K562 (cell line): ENCODE measurements at regions not wholly inside any gene's neighbourhood (a gene's known extent, or its start where the extent isn't known, plus 50 kb on each side); places are given as distances from the start of the nearest gene placed in this dataset.

ENCODE experiments used
- ATAC-seq: fragments of 200-7000 bp; cut with Tn5 transposase; 3 replicates; pipeline ENCODE4 v1.9.1; 2020; ENCODE audit warnings: moderate library complexity
- BruUV-seq: library from RNA; stranded (reverse); fragments of 400-500 nt; replicated peaks from 2 replicates; lab custom pipeline; 2021; lab: Mats Ljungman, UMichigan
- CTCF ChIA-PET: fragments of 300-600 bp; formaldehyde crosslinking; extraction: SDS; loops from one replicate; lab custom pipeline; 2021; ENCODE audit warnings: low intra/inter-chr PET ratio; lab: Yijun Ruan, JAX
- POLR2A ChIA-PET: fragments of 300-600, 350-650 bp; sonication (Branson Sonifier 250); formaldehyde crosslinking; extraction: SDS; loops from one replicate; lab custom pipeline; 2021; ENCODE audit warnings: antibody characterized with exemption, inconsistent platforms; lab: Yijun Ruan, JAX
- DNase-seq, 4 experiments: peaks; one replicate each; pipeline versions ENCODE4 v3.0.0 to v3.0.0-alpha.2; 2011 to 2018; ENCODE audit warnings: low spot score in 3 of 4, mixed read lengths in 3 of 4; ENCODE audit errors: extremely low read depth in 1 of 4
- FAIRE-seq: peaks from 2 replicates; lab custom pipeline; 2011; peaks lifted over from hg19 to GRCh38; lab: Jason Lieb, UNC
- H2AFZ ChIP-seq: 2 replicates; pipeline ENCODE4 v1.6.0; 2011; ENCODE audit warnings: low read depth, low read length, control low read depth, inconsistent platforms
- H3K27ac ChIP-seq: fragments of 200-600 bp; 3 replicates; pipeline ENCODE4 v1.8.0; 2011; ENCODE audit warnings: low read depth, mild to moderate bottlenecking, control low read depth, inconsistent platforms, low read length, moderate library complexity, mixed read lengths; ENCODE audit errors: extremely low read depth
- H3K27me3 ChIP-seq, 2 experiments: fragments of 300-600 bp in 1 of 2; 2 replicates in 1 of 2; 3 replicates in 1 of 2; pipeline versions ENCODE4 v1.6.0 to v1.8.0; 2011; ENCODE audit warnings: inconsistent platforms in 2 of 2, low read length in 2 of 2, mild to moderate bottlenecking in 1 of 2, mixed read lengths in 1 of 2, moderate library complexity in 1 of 2; ENCODE audit not compliant: control insufficient read depth in 2 of 2, insufficient read depth in 2 of 2
- H3K36me3 ChIP-seq: fragments of 300-600 bp; 3 replicates; pipeline ENCODE4 v1.8.0; 2011; ENCODE audit warnings: mild to moderate bottlenecking, low read length, inconsistent platforms; ENCODE audit not compliant: control insufficient read depth, insufficient read depth
- H3K4me1 ChIP-seq, 2 experiments: fragments of 200-600 bp in 1 of 2; replicated peaks in 1 of 2; 2 replicates in 1 of 2; 3 replicates in 1 of 2; pipeline versions ENCODE4 v1.5.1 to v1.8.0; 2011; ENCODE audit warnings: inconsistent platforms in 2 of 2, low read length in 2 of 2, mild to moderate bottlenecking in 1 of 2, mixed read lengths in 1 of 2, moderate library complexity in 1 of 2; ENCODE audit not compliant: control insufficient read depth in 2 of 2, insufficient read depth in 2 of 2
- H3K4me2 ChIP-seq: 2 replicates; pipeline ENCODE4 v1.6.1; 2011; ENCODE audit warnings: low read length, control low read depth, inconsistent platforms, mixed read lengths; ENCODE audit not compliant: insufficient read depth
- H3K4me3 ChIP-seq: fragments of 200-600 bp; sonication (generic), shearing (Covaris generic); 2 replicates; pipeline ENCODE4 v1.5.1; 2016; ENCODE audit warnings: control low read depth, inconsistent platforms
- H3K79me2 ChIP-seq: fragments of 200-600 bp; 3 replicates; pipeline ENCODE4 v1.8.0; 2011; ENCODE audit warnings: low read length, inconsistent platforms; ENCODE audit not compliant: control insufficient read depth, insufficient read depth
- H3K9ac ChIP-seq, 2 experiments: 2 replicates each; pipeline versions ENCODE4 v1.6.0 to v1.6.1; 2011; ENCODE audit warnings: low read depth in 2 of 2, low read length in 2 of 2, control low read depth in 1 of 2, inconsistent platforms in 1 of 2, mild to moderate bottlenecking in 1 of 2, mixed read lengths in 1 of 2; ENCODE audit not compliant: insufficient read depth in 1 of 2
- H3K9me1 ChIP-seq: one replicate; pipeline ENCODE4 v1.6.0; 2011; ENCODE audit warnings: inconsistent platforms, mild to moderate bottlenecking, low read length, moderate library complexity; ENCODE audit not compliant: control insufficient read depth, insufficient read depth
- H3K9me3 ChIP-seq: replicated peaks from 2 replicates; pipeline ENCODE4 v1.5.1; 2011; ENCODE audit warnings: low read depth, low read length, inconsistent platforms; ENCODE audit not compliant: control insufficient read depth, insufficient read depth
- H4K20me1 ChIP-seq: replicated peaks from 2 replicates; pipeline ENCODE4 v1.6.1; 2011; ENCODE audit warnings: low read length, inconsistent platforms, mixed read lengths; ENCODE audit not compliant: control insufficient read depth, insufficient read depth
- DNMT1 ChIP-seq: fragments of 450-650 bp; IDR thresholded peaks from 2 replicates; pipeline ENCODE4 v1.6.1; 2016; ENCODE audit warnings: antibody characterized with exemption, mild to moderate bottlenecking
- ELF1 ChIP-seq: fragments of 200-800 bp; sonication (Bioruptor generic); IDR thresholded peaks from 2 replicates; pipeline ENCODE4 v1.6.1; 2016; ENCODE audit warnings: missing genetic modification characterization, missing compliant biosample characterization
- FOXA1 ChIP-seq: fragments of 450-650 bp; IDR thresholded peaks from 2 replicates; pipeline ENCODE4 v1.6.1; 2016; ENCODE audit warnings: mild to moderate bottlenecking, borderline replicate concordance
- MAZ ChIP-seq, 2 experiments: fragments of 450-650 bp in 1 of 2; sonication (generic) in 1 of 2; formaldehyde crosslinking; IDR thresholded peaks in 1 of 2; conservative IDR thresholded peaks in 1 of 2; 2 replicates each; pipeline versions ENCODE4 v1.4.0 to v1.5.0; 2020; ENCODE audit warnings: mild to moderate bottlenecking in 1 of 2, missing genetic modification reagents in 1 of 2
- MEIS2 ChIP-seq: fragments of 450-650 bp; IDR thresholded peaks from 2 replicates; pipeline ENCODE4 v1.6.1; 2014; ENCODE audit warnings: mild to moderate bottlenecking; ENCODE audit not compliant: partially characterized antibody
- NR2C1 ChIP-seq, 2 experiments: fragments of 450-650 bp; IDR thresholded peaks; 2 replicates each; pipeline ENCODE4 v1.6.1; 2017; ENCODE audit warnings: mild to moderate bottlenecking in 2 of 2, antibody characterized with exemption in 1 of 2, inconsistent platforms in 1 of 2, missing compliant biosample characterization in 1 of 2, missing genetic modification characterization in 1 of 2
- NR4A1 ChIP-seq, 2 experiments: fragments of 250-450 bp in 1 of 2; fragments of 450-650 bp in 1 of 2; sonication (Bioruptor Pico) in 1 of 2; IDR thresholded peaks; 2 replicates each; pipeline versions ENCODE4 v1.4.0 to v1.6.1; 2016 to 2020; ENCODE audit warnings: mild to moderate bottlenecking in 2 of 2, missing compliant biosample characterization in 1 of 2, missing genetic modification characterization in 1 of 2, moderate library complexity in 1 of 2
- POLR3A ChIP-seq: IDR thresholded peaks from 2 replicates; pipeline ENCODE4 v1.6.1; 2011; ENCODE audit warnings: borderline replicate concordance, mild to moderate bottlenecking, moderate library complexity; ENCODE audit not compliant: insufficient read length, insufficient read depth; ENCODE audit errors: extremely low read depth
- PTBP1 ChIP-seq: fragments of 200-400 bp; formaldehyde crosslinking; IDR thresholded peaks from 2 replicates; pipeline ENCODE4 v1.6.1; 2017; ENCODE audit warnings: low read depth, low read length
- RNF2 ChIP-seq: sonication (generic); IDR thresholded peaks from 2 replicates; pipeline ENCODE4 v1.6.1; 2016
- TBP ChIP-seq: optimal IDR thresholded peaks from 2 replicates; pipeline ENCODE3; 2011; ENCODE audit warnings: low read depth, low read length, improper control_type of control experiment
- ZFP1 ChIP-seq: fragments of 450-650 bp; formaldehyde crosslinking; IDR thresholded peaks from 2 replicates; pipeline ENCODE4 v1.4.0; 2020; ENCODE audit warnings: mild to moderate bottlenecking, mixed read lengths
- ZNF121 ChIP-seq: sonication (generic); formaldehyde crosslinking; conservative IDR thresholded peaks from 2 replicates; pipeline ENCODE4 v1.8.0; 2022; ENCODE audit warnings: missing genetic modification reagents
- ZNF408 ChIP-seq: fragments of 250-450 bp; sonication (Bioruptor Pico); IDR thresholded peaks from 2 replicates; pipeline ENCODE4 v1.4.0; 2020; ENCODE audit warnings: low read depth, mild to moderate bottlenecking, moderate library complexity
- ZNF449 ChIP-seq: fragments of 250-450 bp; sonication (Bioruptor Pico); IDR thresholded peaks from 2 replicates; pipeline ENCODE4 v1.8.0; 2022; ENCODE audit warnings: moderate library complexity, mild to moderate bottlenecking, inconsistent platforms
- WGBS: fragments of 100-300 bp; shearing (Covaris generic); methylation state at CpG from one replicate; pipeline ENCODE4 v1.1.6; 2016; ENCODE audit warnings: low coverage, mixed read lengths; ENCODE audit not compliant: insufficient coverage; ENCODE audit errors: missing lambda C conversion rate; 5-methylcytosine and 5-hydroxymethylcytosine counted together
- in situ Hi-C: fragments of 300-500 bp; cut with MboI; formaldehyde crosslinking; loops from 4 replicates; pipeline ENCODE4 v1.15.0; 2018; ENCODE audit warnings: inconsistent platforms, mixed read lengths
- intact Hi-C: fragments of 100-400 bp; cut with micrococcal nuclease; formaldehyde crosslinking; loops from 2 replicates; pipeline ENCODE4 v1.14.2; 2022

GRCh38 chr3:184466413-184466960 is 86.6 kb downstream of the CHRD start:
- ATAC-seq (peak; percentile 71), DNase-seq (peak in 3 of 4 experiments; percentile 14 to 36 (median 18)), FAIRE-seq (peak; percentile 29)
- H3K4me2 ChIP-seq, result no peak overlapping the region
- no TSS peak for BruUV-seq
- POLR2A ChIA-PET, result interaction anchor here (0.6 to 1.4 kb wide), 5 partner anchors 9 to 271 kb away, joined by 3 to 5 read pairs (median 4); no protein-coding TSS in a partner anchor
- no peak overlapping the region for H3K27ac ChIP-seq
- no peak for TF ChIP-seq FOXA1
- TF ChIP-seq MEIS2, result peak; percentile 6
- peaks cover 5 to 43% of the 10 kb centered on the region in 2 experiments; a peak in 4 of 5 replicates for H3K27me3 ChIP-seq
- intact Hi-C loops (no loop called here), in situ Hi-C loops (loop anchor here (5.0 kb wide), 1 partner anchor 94 kb away; no protein-coding TSS in a partner anchor)
- no peaks in the 10 kb centered on the region for H4K20me1 ChIP-seq
- no peaks in the 10 kb centered on the region for H3K9me1 ChIP-seq
- H3K36me3 ChIP-seq, result no peaks in the 10 kb centered on the region
- CTCF ChIA-PET, result no interaction called here
- no peak overlapping the region for H3K4me3 ChIP-seq
- H3K4me1 ChIP-seq, result no peaks in the 10 kb centered on the region; a peak in 1 of 5 replicates
- H3K9ac ChIP-seq, result no peak overlapping the region; a peak in 1 of 4 replicates
- no peak overlapping the region for H2AFZ ChIP-seq
- no peaks in the 10 kb centered on the region for H3K9me3 ChIP-seq
- H3K79me2 ChIP-seq, result no peaks in the 10 kb centered on the region
- 3% methylated on average over 12 of the region's 12 CpGs for WGBS

DNA sequence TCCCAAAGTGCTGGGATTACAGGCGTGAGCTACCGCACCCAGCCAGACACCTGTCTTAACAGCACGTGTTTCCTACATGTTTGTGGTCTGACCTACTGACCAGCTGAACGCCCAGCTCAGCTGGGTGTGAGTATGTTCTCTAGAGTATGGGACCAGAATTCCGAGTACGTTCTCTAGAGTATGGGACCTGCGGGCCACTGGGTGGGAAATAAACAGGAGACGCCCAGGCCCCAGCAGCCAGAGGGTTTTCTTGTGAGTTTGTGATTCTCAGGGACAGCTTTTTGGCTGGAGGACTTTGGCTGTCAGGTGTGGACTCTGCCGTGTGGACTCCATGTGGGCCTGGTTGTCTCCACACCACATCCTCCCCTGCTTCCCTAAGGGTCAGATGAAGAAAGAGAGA is 87.3 kb downstream of the CHRD start:
- peak overlapping the region in 1 of 2 experiments; percentile 39; a peak in 1 of 4 replicates for H3K9ac ChIP-seq
- ChIA-PET POLR2A (no interaction called here), CTCF (no interaction called here)
- no peak overlapping the region for H3K4me3 ChIP-seq
- no peaks in the 10 kb centered on the region for H3K9me3 ChIP-seq
- no peak overlapping the region for H2AFZ ChIP-seq
- H3K79me2 ChIP-seq, result no peaks in the 10 kb centered on the region
- no peaks in the 10 kb centered on the region; a peak in 1 of 5 replicates for H3K4me1 ChIP-seq
- H4K20me1 ChIP-seq, result no peaks in the 10 kb centered on the region
- FAIRE-seq (no peak), ATAC-seq (no peak), DNase-seq (no peak)
- intact Hi-C loops, result no loop called here
- H3K4me2 ChIP-seq, result no peak overlapping the region
- in situ Hi-C loops, result loop anchor here (5.0 kb wide), 1 partner anchor 95 kb away; no protein-coding TSS in a partner anchor
- peaks cover 0 to 37% of the 10 kb centered on the region in 2 experiments; a peak in 3 of 5 replicates for H3K27me3 ChIP-seq
- TF ChIP-seq ZNF449, result no peak
- no peak for TF ChIP-seq RNF2
- no peak for TF ChIP-seq POLR3A
- no peak for TF ChIP-seq ZFP1 (CRISPR knock-in tag)
- TF ChIP-seq NR2C1 (IDR thresholded peaks at IDR 0.05), result no peak
- TF ChIP-seq NR2C1 (tag; IDR thresholded peaks at IDR 0.05), result no peak
- TF ChIP-seq ZNF121 (CRISPR knock-in tag), result no peak
- no peak for TF ChIP-seq NR4A1 (CRISPR knock-in tag; IDR thresholded peaks at IDR 0.05)
- no peak for TF ChIP-seq NR4A1 (tag; IDR thresholded peaks at IDR 0.05)
- TF ChIP-seq DNMT1, result no peak
- no peak for TF ChIP-seq MAZ (CRISPR knock-in tag; conservative IDR thresholded peaks at IDR 0.05 in 1 of 2, IDR thresholded peaks at IDR 0.05 in 1 of 2)
- no peak for TF ChIP-seq PTBP1
- TF ChIP-seq TBP, result no peak
- no peak for TF ChIP-seq ELF1 (tag)
- TF ChIP-seq ZNF408 (CRISPR knock-in tag), result no peak
- WGBS, result 6% methylated on average over 9 of the region's 9 CpGs
- no peak overlapping the region for H3K27ac ChIP-seq
- no TSS peak for BruUV-seq
- no peaks in the 10 kb centered on the region for H3K36me3 ChIP-seq
- H3K9me1 ChIP-seq, result no peaks in the 10 kb centered on the region
